ENCODE measurements at regions not wholly inside any gene's neighbourhood (a gene's known extent, or its start where the extent isn't known, plus 50 kb on each side); places are given as distances from the start of the nearest gene placed in this dataset.

GRCh38 chr1:56413671-56414199 lies 165.6 kb downstream of the PLPP3 start:
- in situ Hi-C loops (cut with MboI) = no loop called here
- DNase-seq = no peak
- Histone ChIP-seq H3F3A (ENCODE audit: insufficient read depth) (0 out of 2 replicates have a peak, but pooled peaks cover 4% of the 10 kb centered on the region), H3K9me3 (ENCODE audit: low read depth) (no peaks in the 10 kb centered on the region), H3K4me2 (ENCODE audit: unreplicated experiment) (no peak overlapping the region), H3K27me3 (replicated peaks; ENCODE audit: insufficient read depth) (no peaks in the 10 kb centered on the region), H3K9me2 (ENCODE audit: insufficient read depth) (no peaks in the 10 kb centered on the region), H2AFZ (no peak overlapping the region), H3K4me1 (ENCODE audit: insufficient read depth) (peaks cover 16% of the 10 kb centered on the region; the same call in 1 of the 2 replicates), H3K9ac (no peak overlapping the region), H3K36me3 (ENCODE audit: low read depth) (no peaks in the 10 kb centered on the region), H4K20me1 (ENCODE audit: insufficient read depth) (no peaks in the 10 kb centered on the region), H3K79me2 (ENCODE audit: insufficient read depth) (no peaks in the 10 kb centered on the region), H3K27ac (no peak overlapping the region), H3K4me3 (no peak overlapping the region)
- 89 to 97% methylated on average over 7 of the region's 7 CpGs for WGBS, 2 experiments (ENCODE audit: low coverage in 1 of 2, low lambda C conversion rate in 2 of 2, missing lambda C conversion rate in 2 of 2)
- no peak for TF ChIP-seq EZH2phosphoT487 (IDR thresholded peaks at IDR 0.05; ENCODE audit: insufficient read depth, low read depth)
- TF ChIP-seq EZH2 (IDR thresholded peaks at IDR 0.05; ENCODE audit: insufficient read depth, poor library complexity, severe bottlenecking) = no peak

- Histone ChIP-seq H3F3A (ENCODE audit: insufficient read depth) (0 out of 2 replicates have a peak, but pooled peaks cover 4% of the 10 kb centered on the region), H3K9me3 (ENCODE audit: low read depth) (no peaks in the 10 kb centered on the region), H3K4me2 (ENCODE audit: unreplicated experiment) (no peak overlapping the region), H3K36me3 (ENCODE audit: low read depth) (no peaks in the 10 kb centered on the region), H2AFZ (peak overlapping the region; percentile 9; the same call in 1 of the 2 replicates), H3K27ac (peak overlapping the region; percentile 41), H3K4me3 (no peak overlapping the region), H3K9me2 (ENCODE audit: insufficient read depth) (no peaks in the 10 kb centered on the region), H3K9ac (peak overlapping the region; percentile 46; the same call in 1 of the 2 replicates), H3K27me3 (replicated peaks; ENCODE audit: insufficient read depth) (no peaks in the 10 kb centered on the region), H3K79me2 (ENCODE audit: insufficient read depth) (no peaks in the 10 kb centered on the region), H3K4me1 (ENCODE audit: insufficient read depth) (peaks cover 16% of the 10 kb centered on the region; the same call in 1 of the 2 replicates), H4K20me1 (ENCODE audit: insufficient read depth) (no peaks in the 10 kb centered on the region)
- WGBS, 2 experiments (ENCODE audit: low coverage in 1 of 2, low lambda C conversion rate in 2 of 2, missing lambda C conversion rate in 2 of 2) = 37 to 43% methylated on average over 12 to 13 of the region's 13 CpGs
- TF ChIP-seq EZH2 (IDR thresholded peaks at IDR 0.05; ENCODE audit: insufficient read depth, poor library complexity, severe bottlenecking) (no peak), EZH2phosphoT487 (IDR thresholded peaks at IDR 0.05; ENCODE audit: insufficient read depth, low read depth) (no peak)
- peak; percentile 82 for DNase-seq
- in situ Hi-C loops (cut with MboI) = no loop called here
Measured at GRCh38 chr1:56411484-56412180, 167.7 kb downstream of the PLPP3 start.

GRCh38 chr1:56411021-56411420 lies 168.3 kb downstream of the PLPP3 start:
- Histone ChIP-seq H3K79me2 (ENCODE audit: insufficient read depth) (no peaks in the 10 kb centered on the region), H3K4me1 (ENCODE audit: insufficient read depth) (peaks cover 16% of the 10 kb centered on the region; the same call in 1 of the 2 replicates), H3K9me3 (ENCODE audit: low read depth) (no peaks in the 10 kb centered on the region), H3F3A (ENCODE audit: insufficient read depth) (0 out of 2 replicates have a peak, but pooled peaks cover 4% of the 10 kb centered on the region), H3K4me3 (no peak overlapping the region), H3K27ac (0 out of 2 replicates have a peak overlapping the region, but pooled peaks have one; percentile 5), H4K20me1 (ENCODE audit: insufficient read depth) (no peaks in the 10 kb centered on the region), H3K9ac (no peak overlapping the region), H3K36me3 (ENCODE audit: low read depth) (no peaks in the 10 kb centered on the region), H3K9me2 (ENCODE audit: insufficient read depth) (no peaks in the 10 kb centered on the region), H3K27me3 (replicated peaks; ENCODE audit: insufficient read depth) (no peaks in the 10 kb centered on the region), H2AFZ (peak overlapping the region; percentile 9; the same call in 1 of the 2 replicates), H3K4me2 (ENCODE audit: unreplicated experiment) (no peak overlapping the region)
- in situ Hi-C loops (cut with MboI) = no loop called here
- no peak for DNase-seq
- TF ChIP-seq EZH2 (IDR thresholded peaks at IDR 0.05; ENCODE audit: insufficient read depth, poor library complexity, severe bottlenecking) (no peak), EZH2phosphoT487 (IDR thresholded peaks at IDR 0.05; ENCODE audit: insufficient read depth, low read depth) (no peak)
- WGBS, 2 experiments (ENCODE audit: low coverage in 1 of 2, low lambda C conversion rate in 2 of 2, missing lambda C conversion rate in 2 of 2) = 75 to 78% methylated on average over 2 of the region's 2 CpGs

GRCh38 chr1:56410405-56410804 lies 169.0 kb downstream of the PLPP3 start:
- H3K36me3 ChIP-seq (ENCODE audit: low read depth) = no peaks in the 10 kb centered on the region
- H3K4me3 ChIP-seq = no peak overlapping the region
- no peaks in the 10 kb centered on the region for H3K9me3 ChIP-seq (ENCODE audit: low read depth)
- H3K79me2 ChIP-seq (ENCODE audit: insufficient read depth) = no peaks in the 10 kb centered on the region
- no peak for DNase-seq
- 0 out of 2 replicates have a peak, but pooled peaks cover 4% of the 10 kb centered on the region for H3F3A ChIP-seq (ENCODE audit: insufficient read depth)
- in situ Hi-C loops (cut with MboI) = no loop called here
- H3K9me2 ChIP-seq (ENCODE audit: insufficient read depth) = no peaks in the 10 kb centered on the region
- no peak overlapping the region for H3K9ac ChIP-seq
- no peak overlapping the region for H2AFZ ChIP-seq
- H3K27me3 ChIP-seq (replicated peaks; ENCODE audit: insufficient read depth) = no peaks in the 10 kb centered on the region
- no peak overlapping the region for H3K27ac ChIP-seq
- no peaks in the 10 kb centered on the region for H4K20me1 ChIP-seq (ENCODE audit: insufficient read depth)
- 95 to 96% methylated on average over 3 of the region's 3 CpGs for WGBS, 2 experiments (ENCODE audit: low coverage in 1 of 2, low lambda C conversion rate in 2 of 2, missing lambda C conversion rate in 2 of 2)
- H3K4me2 ChIP-seq (ENCODE audit: unreplicated experiment) = no peak overlapping the region
- TF ChIP-seq EZH2 (IDR thresholded peaks at IDR 0.05; ENCODE audit: insufficient read depth, poor library complexity, severe bottlenecking) (no peak), EZH2phosphoT487 (IDR thresholded peaks at IDR 0.05; ENCODE audit: insufficient read depth, low read depth) (no peak)
- H3K4me1 ChIP-seq (ENCODE audit: insufficient read depth) = peaks cover 16% of the 10 kb centered on the region; the same call in 1 of the 2 replicates
